Lower lobe of right lung (tissue), 2 donors: ENCODE measurements at regions not wholly inside any gene's neighbourhood (a gene's known extent, or its start where the extent isn't known, plus 50 kb on each side); places are given as distances from the start of the nearest gene placed in this dataset.

Experiments used
- ATAC-seq, 2 donors: fragments of 200-7000 bp; cut with Tn5 transposase; one replicate each; pipeline ENCODE4 v1.9.1; 2020 to 2022; ENCODE audit warnings: mild to moderate bottlenecking in 2 of 2, moderate library complexity in 2 of 2
- DNase-seq: peaks from one replicate; pipeline ENCODE4 v3.0.0-alpha.2; 2020
- H3K27ac ChIP-seq: fragments of 200-600 bp; one replicate; pipeline ENCODE4 v1.8.0; 2022
- H3K27me3 ChIP-seq: fragments of 200-600 bp; one replicate; pipeline ENCODE4 v1.8.0; 2022; ENCODE audit warnings: low read depth
- H3K36me3 ChIP-seq: fragments of 200-600 bp; one replicate; pipeline ENCODE4 v1.8.0; 2022; ENCODE audit warnings: mild to moderate bottlenecking
- H3K4me1 ChIP-seq: fragments of 200-600 bp; one replicate; pipeline ENCODE4 v1.8.0; 2022
- H3K4me3 ChIP-seq: fragments of 200-600 bp; one replicate; pipeline ENCODE4 v1.8.0; 2022; ENCODE audit warnings: mild to moderate bottlenecking
- H3K9me3 ChIP-seq: fragments of 200-600 bp; one replicate; pipeline ENCODE4 v1.8.0; 2022
- CTCF ChIP-seq: fragments of 200-600 bp; IDR thresholded peaks from one replicate; pipeline ENCODE4 v1.8.0; 2022; ENCODE audit warnings: antibody characterized with exemption, mild to moderate bottlenecking
- intact Hi-C: fragments of 100-400 bp; cut with DNase I; formaldehyde crosslinking; loops from one replicate; pipeline ENCODE4 v1.11.0; 2022
- donor health status: DM: no; HTN: yes; CAD: no; lungs with severe emphysema.

- Histone ChIP-seq H3K4me3 (no peak overlapping the region), H3K9me3 (no peaks in the 10 kb centered on the region), H3K27me3 (no peaks in the 10 kb centered on the region), H3K4me1 (no peaks in the 10 kb centered on the region), H3K36me3 (no peaks in the 10 kb centered on the region), H3K27ac (no peak overlapping the region)
- TF ChIP-seq CTCF = no peak
- no peak for ATAC-seq
- no peak for DNase-seq
- intact Hi-C loops = no loop called here
Observed at GRCh38 chr11:104370478-104370877, 206.5 kb upstream of the PDGFD start.

DNA sequence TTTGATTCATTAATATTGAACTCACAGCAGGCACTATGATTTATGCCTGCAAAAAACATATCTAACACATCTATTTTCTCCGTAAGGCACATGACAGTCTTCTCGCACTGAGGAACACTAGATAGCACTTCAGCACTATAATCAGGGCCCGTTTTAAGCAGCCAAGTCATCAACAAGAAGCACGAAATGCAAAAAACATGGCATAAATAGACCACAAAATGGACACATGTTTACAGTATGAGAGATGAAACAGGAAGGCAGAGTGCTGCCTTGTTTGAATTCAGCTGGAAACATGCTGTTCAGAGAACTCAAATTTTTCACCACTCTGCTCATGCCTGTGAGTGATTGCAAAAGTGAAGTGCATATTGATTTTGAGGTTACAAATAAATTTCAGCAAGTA is 205.8 kb upstream of the PDGFD start:
- ATAC-seq (no peak), DNase-seq (no peak)
- Histone ChIP-seq H3K4me3 (no peak overlapping the region), H3K27me3 (no peaks in the 10 kb centered on the region), H3K36me3 (no peaks in the 10 kb centered on the region), H3K27ac (no peak overlapping the region), H3K9me3 (no peaks in the 10 kb centered on the region), H3K4me1 (no peaks in the 10 kb centered on the region)
- TF ChIP-seq CTCF = no peak
- intact Hi-C loops = no loop called here

DNA sequence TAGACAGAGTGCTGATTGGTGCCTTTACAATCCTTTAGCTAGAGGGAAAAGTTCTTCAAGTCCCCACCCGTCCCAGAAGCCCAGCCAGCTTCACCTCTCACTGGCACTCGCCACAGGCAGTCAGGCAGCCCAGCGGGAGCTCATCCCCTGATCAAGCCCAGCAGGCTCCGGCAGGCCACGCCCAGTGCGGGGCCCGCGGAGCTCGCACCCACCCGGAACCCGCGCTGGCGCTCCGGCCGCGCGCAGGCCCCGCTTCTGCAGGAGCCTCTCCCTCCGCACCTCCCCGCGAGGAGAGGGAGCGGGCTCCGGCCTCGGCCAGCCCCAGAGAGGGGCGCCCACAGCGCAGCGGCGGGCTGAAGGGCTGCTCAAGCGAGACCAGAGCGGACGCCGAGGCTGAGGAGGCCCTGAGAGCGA is 202.4 kb upstream of the PDGFD start:
- H3K27me3 ChIP-seq = no peaks in the 10 kb centered on the region
- no peak overlapping the region for H3K4me3 ChIP-seq
- H3K9me3 ChIP-seq = no peaks in the 10 kb centered on the region
- ATAC-seq (peak in 1 of 2 donors; percentile 30), DNase-seq (no peak)
- no peak overlapping the region for H3K27ac ChIP-seq
- intact Hi-C loops = no loop called here
- TF ChIP-seq CTCF = no peak
- no peaks in the 10 kb centered on the region for H3K36me3 ChIP-seq
- H3K4me1 ChIP-seq = no peaks in the 10 kb centered on the region

DNA sequence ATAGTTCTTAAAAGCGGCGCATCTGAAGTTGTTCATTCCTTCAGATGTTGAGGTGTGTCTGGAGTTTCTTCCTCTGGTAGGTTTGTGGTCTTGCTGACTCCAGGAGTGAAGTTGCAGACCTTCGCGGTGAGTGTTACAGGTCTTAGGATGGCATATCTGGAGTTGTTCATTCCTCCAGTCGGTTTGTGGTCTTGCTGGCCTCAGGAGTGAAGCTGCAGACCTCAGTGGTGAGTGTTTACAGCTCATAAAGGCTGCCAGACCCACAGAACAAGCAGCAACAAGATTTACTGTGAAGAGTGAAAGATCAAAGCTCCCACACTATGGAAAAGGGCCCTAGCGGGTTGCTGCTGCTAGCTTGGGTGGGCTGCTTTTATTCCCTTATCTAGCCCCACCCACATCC is 201.7 kb upstream of the PDGFD start:
- H3K27ac ChIP-seq = no peak overlapping the region
- DNase-seq (no peak), ATAC-seq (no peak)
- H3K9me3 ChIP-seq = no peaks in the 10 kb centered on the region
- no peaks in the 10 kb centered on the region for H3K4me1 ChIP-seq
- no peaks in the 10 kb centered on the region for H3K27me3 ChIP-seq
- intact Hi-C loops = no loop called here
- H3K36me3 ChIP-seq = no peaks in the 10 kb centered on the region
- no peak overlapping the region for H3K4me3 ChIP-seq
- no peak for TF ChIP-seq CTCF

- no peaks in the 10 kb centered on the region for H3K36me3 ChIP-seq
- no peaks in the 10 kb centered on the region for H3K9me3 ChIP-seq
- intact Hi-C loops = no loop called here
- no peak overlapping the region for H3K4me3 ChIP-seq
- no peak for TF ChIP-seq CTCF
- H3K27me3 ChIP-seq = no peaks in the 10 kb centered on the region
- H3K4me1 ChIP-seq = no peaks in the 10 kb centered on the region
- ATAC-seq (no peak), DNase-seq (no peak)
- no peak overlapping the region for H3K27ac ChIP-seq
Observed at GRCh38 chr11:104361975-104362374, 198.0 kb upstream of the PDGFD start.

DNA sequence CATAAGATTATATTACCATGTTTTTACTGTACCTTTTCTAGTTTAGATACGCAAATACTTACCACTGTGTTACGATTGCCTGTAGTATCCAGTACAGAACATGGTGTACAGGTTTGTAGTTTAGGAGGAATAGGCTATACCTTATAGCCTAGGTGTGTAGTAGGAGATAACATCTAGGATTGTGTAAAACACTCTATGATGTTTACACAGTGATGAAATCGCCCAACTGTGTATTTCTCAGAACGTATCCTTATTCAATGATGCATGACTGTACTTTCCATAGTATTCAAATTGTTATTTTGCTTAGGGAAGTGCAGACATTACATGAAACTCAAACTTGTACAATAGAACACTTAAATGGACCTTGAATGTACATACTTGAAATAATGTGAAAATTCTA is 188.1 kb upstream of the PDGFD start:
- H3K27ac ChIP-seq = no peak overlapping the region
- intact Hi-C loops = no loop called here
- H3K36me3 ChIP-seq = no peaks in the 10 kb centered on the region
- peaks cover 11% of the 10 kb centered on the region for H3K9me3 ChIP-seq
- no peaks in the 10 kb centered on the region for H3K27me3 ChIP-seq
- H3K4me3 ChIP-seq = no peak overlapping the region
- ATAC-seq (no peak), DNase-seq (no peak)
- no peak for TF ChIP-seq CTCF
- no peaks in the 10 kb centered on the region for H3K4me1 ChIP-seq
